GM12878 (cell line): ENCODE measurements at regions not wholly inside any gene's neighbourhood (a gene's known extent, or its start where the extent isn't known, plus 50 kb on each side); places are given as distances from the start of the nearest gene placed in this dataset.

Experiments used
- ATAC-seq: fragments of 200-7000 bp; cut with Tn5 transposase; 3 replicates; pipeline ENCODE4 v1.9.1; 2020; ENCODE audit warnings: mild to moderate bottlenecking, moderate library complexity
- BruUV-seq: library from RNA; stranded (reverse); fragments of 400-500 nt; replicated peaks from 2 replicates; lab custom pipeline; 2021; lab: Mats Ljungman, UMichigan
- CTCF ChIA-PET: fragments of 300-600 bp; sonication (Branson Sonifier 250); formaldehyde crosslinking; extraction: SDS; loops from one replicate; lab custom pipeline; 2021; ENCODE audit warnings: inconsistent platforms; lab: Yijun Ruan, JAX
- POLR2A ChIA-PET: fragments of 350-600 bp; formaldehyde crosslinking; extraction: SDS; loops from one replicate; lab custom pipeline; 2021; ENCODE audit warnings: inconsistent platforms; lab: Charles Lee
- RAD21 ChIA-PET: fragments of 300-600 bp; sonication (Branson Sonifier 250); formaldehyde crosslinking; loops from one replicate; lab custom pipeline; 2023; ENCODE audit warnings: antibody characterized with exemption; ENCODE audit not compliant: unreplicated experiment; lab: Charles Lee
- SMC1A ChIA-PET: fragments of 300-600 bp; sonication (Branson Sonifier 250); formaldehyde crosslinking; loops from one replicate; lab custom pipeline; 2023; ENCODE audit not compliant: unreplicated experiment, uncharacterized antibody; lab: Charles Lee
- DNase-seq: peaks from one replicate; pipeline ENCODE4 v3.0.0-alpha.2; 2011; ENCODE audit warnings: low read depth, low spot score
- FAIRE-seq: peaks from 3 replicates; lab custom pipeline; 2011; peaks lifted over from hg19 to GRCh38; lab: Jason Lieb, UNC
- H2AFZ ChIP-seq: 2 replicates; pipeline ENCODE4 v1.6.0; 2011; ENCODE audit warnings: low read depth, low read length, control low read depth; ENCODE audit not compliant: control insufficient read depth
- H3K27ac ChIP-seq: 2 replicates; pipeline ENCODE4 v1.5.1; 2011; ENCODE audit warnings: control low read depth; ENCODE audit not compliant: control insufficient read depth, insufficient read depth
- H3K27me3 ChIP-seq, 2 experiments: replicated peaks in 1 of 2; 2 replicates each; pipeline versions ENCODE4 v1.6.0 to v1.6.1; 2011; ENCODE audit warnings: low read length in 1 of 2; ENCODE audit not compliant: control insufficient read depth in 2 of 2, insufficient read depth in 2 of 2
- H3K36me3 ChIP-seq, 2 experiments: 2 replicates each; pipeline ENCODE4 v1.5.1; 2011; ENCODE audit warnings: low read length in 1 of 2; ENCODE audit not compliant: control insufficient read depth in 2 of 2, insufficient read depth in 2 of 2
- H3K4me1 ChIP-seq: 2 replicates; pipeline ENCODE4 v1.6.1; 2011; ENCODE audit warnings: mild to moderate bottlenecking, low read length, moderate library complexity, mixed read lengths; ENCODE audit not compliant: control insufficient read depth, insufficient read depth
- H3K4me2 ChIP-seq: 2 replicates; pipeline ENCODE4 v1.6.0; 2011; ENCODE audit warnings: control low read depth; ENCODE audit not compliant: control insufficient read depth, insufficient read depth
- H3K4me3 ChIP-seq: fragments of 200-600 bp; sonication (generic); 2 replicates; pipeline ENCODE4 v1.5.1; 2016
- H3K79me2 ChIP-seq: 2 replicates; pipeline ENCODE4 v1.6.0; 2011; ENCODE audit warnings: low read length; ENCODE audit not compliant: control insufficient read depth, insufficient read depth
- H3K9ac ChIP-seq: 2 replicates; pipeline ENCODE4 v1.8.0; 2011; ENCODE audit warnings: low read length, control low read depth, mixed read lengths; ENCODE audit not compliant: control insufficient read depth, insufficient read depth
- H3K9me3 ChIP-seq: replicated peaks from 3 replicates; pipeline ENCODE4 v1.5.1; 2011; ENCODE audit warnings: mild to moderate bottlenecking, low read length; ENCODE audit not compliant: control insufficient read depth, insufficient read depth
- H4K20me1 ChIP-seq: 2 replicates; pipeline ENCODE4 v1.6.0; 2011; ENCODE audit not compliant: control insufficient read depth, insufficient read depth
- CHD2 ChIP-seq: IDR thresholded peaks from 2 replicates; pipeline ENCODE4 v1.6.1; 2011; ENCODE audit warnings: low read depth, low read length, improper control_type of control experiment, borderline replicate concordance
- GATAD2B ChIP-seq: fragments of 450-650 bp; conservative IDR thresholded peaks from 2 replicates; pipeline ENCODE4 v1.6.1; 2017; ENCODE audit warnings: low read depth, mild to moderate bottlenecking, moderate library complexity
- HDAC6 ChIP-seq: fragments of 200-600 bp; sonication (generic); IDR thresholded peaks from one replicate; pipeline ENCODE4 v1.8.0; 2017; ENCODE audit warnings: antibody characterized with exemption; ENCODE audit not compliant: unreplicated experiment
- IKZF2 ChIP-seq, 2 experiments: fragments of 450-650 bp; IDR thresholded peaks; 2 replicates each; pipeline ENCODE4 v1.6.1; 2017; ENCODE audit warnings: mild to moderate bottlenecking in 2 of 2, moderate library complexity in 2 of 2
- MTA2 ChIP-seq: fragments of 450-650 bp; IDR thresholded peaks from 2 replicates; pipeline ENCODE4 v1.6.1; 2016; ENCODE audit warnings: low read depth, mild to moderate bottlenecking, moderate library complexity
- NBN ChIP-seq: fragments of 450-650 bp; IDR thresholded peaks from 2 replicates; pipeline ENCODE4 v1.6.1; 2016
- NFXL1 ChIP-seq: fragments of 450-650 bp; IDR thresholded peaks from 2 replicates; pipeline ENCODE4 v1.6.1; 2017; ENCODE audit warnings: antibody characterized with exemption, mild to moderate bottlenecking, borderline replicate concordance
- RUNX3 ChIP-seq: IDR thresholded peaks from 2 replicates; pipeline ENCODE4 v1.6.1; 2012; ENCODE audit warnings: low read length, inconsistent platforms
- SIX5 ChIP-seq: IDR thresholded peaks from 2 replicates; pipeline ENCODE4 v1.6.1; 2011; ENCODE audit warnings: mild to moderate bottlenecking, low read depth, low read length, moderate library complexity; ENCODE audit not compliant: severe bottlenecking
- TARDBP ChIP-seq: IDR thresholded peaks from 2 replicates; pipeline ENCODE4 v1.6.1; 2016; ENCODE audit warnings: borderline replicate concordance
- ZBED1 ChIP-seq: IDR thresholded peaks from 2 replicates; pipeline ENCODE4 v1.6.1; 2016; ENCODE audit warnings: borderline replicate concordance
- WGBS: methylation state at CpG from one replicate; pipeline ENCODE4 v1.1.6; 2016; ENCODE audit warnings: low lambda C conversion rate; ENCODE audit not compliant: insufficient replicate concordance, insufficient coverage; ENCODE audit errors: missing lambda C conversion rate; 5-methylcytosine and 5-hydroxymethylcytosine counted together
- in situ Hi-C: fragments of 300-500 bp; cut with MboI; formaldehyde crosslinking; loops from 9 replicates; pipeline ENCODE4 v1.14.3; 2018; ENCODE audit warnings: mixed read lengths
- intact Hi-C: fragments of 100-400 bp; cut with micrococcal nuclease; formaldehyde crosslinking; loops from one replicate; pipeline ENCODE4 v1.14.2; 2022; ENCODE audit not compliant: unreplicated experiment
- TF ChIP-seq, protein P1 (sequence below): IDR thresholded peaks from 2 replicates; pipeline ENCODE4 v1.6.1; 2012; ENCODE audit warnings: low read depth, low read length, improper control_type of control experiment
- TF ChIP-seq, protein P2 (sequence below): IDR thresholded peaks from 2 replicates; pipeline ENCODE4 v1.6.1; 2012; ENCODE audit warnings: low read depth, low read length, improper control_type of control experiment
- TF ChIP-seq, protein P3 (sequence below): fragments of 450-650 bp; formaldehyde crosslinking; IDR thresholded peaks from 2 replicates; pipeline ENCODE4 v1.5.0; 2022; ENCODE audit warnings: mild to moderate bottlenecking, missing genetic modification characterization

DNA sequence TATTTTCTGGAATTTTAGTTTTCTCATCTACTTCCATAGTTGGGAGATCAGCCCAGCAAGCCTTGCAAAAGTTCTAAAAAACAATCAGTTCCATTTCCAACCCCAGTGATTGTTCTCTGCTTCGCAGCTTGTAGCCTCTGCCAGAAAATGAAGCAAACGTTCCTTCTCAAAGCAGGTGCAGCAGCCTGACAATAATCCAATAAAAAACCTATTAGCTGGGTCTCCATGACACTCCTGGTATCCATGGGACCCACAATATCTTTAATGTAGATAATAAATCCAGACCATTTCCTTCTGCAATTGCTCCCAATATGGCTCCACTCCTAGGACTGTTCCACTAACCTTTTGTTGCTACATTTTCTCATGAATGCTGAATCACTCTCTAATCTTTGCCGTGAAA, 140.8 kb upstream of the SETBP1 start:
- H3K4me1 ChIP-seq = no peaks in the 10 kb centered on the region
- in situ Hi-C loops = no loop called here
- no peak overlapping the region for H3K4me3 ChIP-seq
- no peak overlapping the region for H2AFZ ChIP-seq
- no peaks in the 10 kb centered on the region for H3K9me3 ChIP-seq
- H3K27ac ChIP-seq = no peak overlapping the region
- DNase-seq (no peak), FAIRE-seq (no peak), ATAC-seq (no peak)
- ChIA-PET POLR2A (no interaction called here), RAD21 (no interaction called here), SMC1A (interaction anchor here (1.1 kb wide), 1 partner anchor 37 kb away, joined by 4 read pairs; no protein-coding TSS in a partner anchor), CTCF (no interaction called here)
- 28% methylated on average over 3 of the region's 3 CpGs for WGBS
- H3K27me3 ChIP-seq = no peaks in the 10 kb centered on the region
- H4K20me1 ChIP-seq = no peaks in the 10 kb centered on the region
- no TSS peak for BruUV-seq
- TF ChIP-seq ZBED1 (no peak), CHD2 (no peak), MTA2 (no peak), SIX5 (no peak), NFXL1 (no peak), GATAD2B (no peak), IKZF2 (IDR thresholded peaks at IDR 0.05) (no peak), TARDBP (no peak), NBN (no peak), HDAC6 (no peak), RUNX3 (no peak)
- TF ChIP-seq, protein P1, sequence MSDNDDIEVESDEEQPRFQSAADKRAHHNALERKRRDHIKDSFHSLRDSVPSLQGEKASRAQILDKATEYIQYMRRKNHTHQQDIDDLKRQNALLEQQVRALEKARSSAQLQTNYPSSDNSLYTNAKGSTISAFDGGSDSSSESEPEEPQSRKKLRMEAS = no peak
- TF ChIP-seq, protein P2, sequence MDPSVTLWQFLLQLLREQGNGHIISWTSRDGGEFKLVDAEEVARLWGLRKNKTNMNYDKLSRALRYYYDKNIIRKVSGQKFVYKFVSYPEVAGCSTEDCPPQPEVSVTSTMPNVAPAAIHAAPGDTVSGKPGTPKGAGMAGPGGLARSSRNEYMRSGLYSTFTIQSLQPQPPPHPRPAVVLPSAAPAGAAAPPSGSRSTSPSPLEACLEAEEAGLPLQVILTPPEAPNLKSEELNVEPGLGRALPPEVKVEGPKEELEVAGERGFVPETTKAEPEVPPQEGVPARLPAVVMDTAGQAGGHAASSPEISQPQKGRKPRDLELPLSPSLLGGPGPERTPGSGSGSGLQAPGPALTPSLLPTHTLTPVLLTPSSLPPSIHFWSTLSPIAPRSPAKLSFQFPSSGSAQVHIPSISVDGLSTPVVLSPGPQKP = no peak
- TF ChIP-seq, protein P3, sequence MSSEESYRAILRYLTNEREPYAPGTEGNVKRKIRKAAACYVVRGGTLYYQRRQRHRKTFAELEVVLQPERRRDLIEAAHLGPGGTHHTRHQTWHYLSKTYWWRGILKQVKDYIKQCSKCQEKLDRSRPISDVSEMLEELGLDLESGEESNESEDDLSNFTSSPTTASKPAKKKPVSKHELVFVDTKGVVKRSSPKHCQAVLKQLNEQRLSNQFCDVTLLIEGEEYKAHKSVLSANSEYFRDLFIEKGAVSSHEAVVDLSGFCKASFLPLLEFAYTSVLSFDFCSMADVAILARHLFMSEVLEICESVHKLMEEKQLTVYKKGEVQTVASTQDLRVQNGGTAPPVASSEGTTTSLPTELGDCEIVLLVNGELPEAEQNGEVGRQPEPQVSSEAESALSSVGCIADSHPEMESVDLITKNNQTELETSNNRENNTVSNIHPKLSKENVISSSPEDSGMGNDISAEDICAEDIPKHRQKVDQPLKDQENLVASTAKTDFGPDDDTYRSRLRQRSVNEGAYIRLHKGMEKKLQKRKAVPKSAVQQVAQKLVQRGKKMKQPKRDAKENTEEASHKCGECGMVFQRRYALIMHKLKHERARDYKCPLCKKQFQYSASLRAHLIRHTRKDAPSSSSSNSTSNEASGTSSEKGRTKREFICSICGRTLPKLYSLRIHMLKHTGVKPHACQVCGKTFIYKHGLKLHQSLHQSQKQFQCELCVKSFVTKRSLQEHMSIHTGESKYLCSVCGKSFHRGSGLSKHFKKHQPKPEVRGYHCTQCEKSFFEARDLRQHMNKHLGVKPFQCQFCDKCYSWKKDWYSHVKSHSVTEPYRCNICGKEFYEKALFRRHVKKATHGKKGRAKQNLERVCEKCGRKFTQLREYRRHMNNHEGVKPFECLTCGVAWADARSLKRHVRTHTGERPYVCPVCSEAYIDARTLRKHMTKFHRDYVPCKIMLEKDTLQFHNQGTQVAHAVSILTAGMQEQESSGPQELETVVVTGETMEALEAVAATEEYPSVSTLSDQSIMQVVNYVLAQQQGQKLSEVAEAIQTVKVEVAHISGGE (CRISPR knock-in tag) = no peak
- no peak overlapping the region for H3K9ac ChIP-seq
- no peaks in the 10 kb centered on the region for H3K36me3 ChIP-seq
- H3K79me2 ChIP-seq = no peaks in the 10 kb centered on the region
- intact Hi-C loops = no loop called here
- no peak overlapping the region for H3K4me2 ChIP-seq
